SJSA1 (cell line): ENCODE measurements at regions not wholly inside any gene's neighbourhood (a gene's known extent, or its start where the extent isn't known, plus 50 kb on each side); places are given as distances from the start of the nearest gene placed in this dataset.

Experiments
- DNase-seq, 2 experiments: peaks; one replicate each; pipeline ENCODE4 v3.0.0-alpha.2; 2015 to 2020; ENCODE audit warnings: low spot score in 2 of 2, low read depth in 1 of 2
- H3K27ac ChIP-seq: fragments of 250-450 bp; sonication (Bioruptor Pico); 2 replicates; pipeline ENCODE4 v1.5.1; 2020; ENCODE audit warnings: mild to moderate bottlenecking, moderate library complexity
- H3K27me3 ChIP-seq: fragments of 250-450 bp; sonication (Bioruptor Pico); replicated peaks from 2 replicates; pipeline ENCODE4 v1.5.1; 2020; ENCODE audit warnings: mild to moderate bottlenecking, moderate library complexity
- H3K36me3 ChIP-seq: fragments of 250-450 bp; sonication (Bioruptor Pico); 2 replicates; pipeline ENCODE4 v1.5.1; 2020; ENCODE audit warnings: mild to moderate bottlenecking
- H3K4me1 ChIP-seq: fragments of 250-450 bp; sonication (Bioruptor Pico); replicated peaks from 2 replicates; pipeline ENCODE4 v1.6.1; 2021; ENCODE audit warnings: mild to moderate bottlenecking
- H3K4me3 ChIP-seq: fragments of 250-450 bp; sonication (Bioruptor Pico); 2 replicates; pipeline ENCODE4 v1.5.1; 2020; ENCODE audit warnings: mild to moderate bottlenecking
- H3K9me3 ChIP-seq: fragments of 250-450 bp; sonication (Bioruptor Pico); replicated peaks from 2 replicates; pipeline ENCODE4 v1.5.1; 2020; ENCODE audit warnings: mild to moderate bottlenecking

DNA sequence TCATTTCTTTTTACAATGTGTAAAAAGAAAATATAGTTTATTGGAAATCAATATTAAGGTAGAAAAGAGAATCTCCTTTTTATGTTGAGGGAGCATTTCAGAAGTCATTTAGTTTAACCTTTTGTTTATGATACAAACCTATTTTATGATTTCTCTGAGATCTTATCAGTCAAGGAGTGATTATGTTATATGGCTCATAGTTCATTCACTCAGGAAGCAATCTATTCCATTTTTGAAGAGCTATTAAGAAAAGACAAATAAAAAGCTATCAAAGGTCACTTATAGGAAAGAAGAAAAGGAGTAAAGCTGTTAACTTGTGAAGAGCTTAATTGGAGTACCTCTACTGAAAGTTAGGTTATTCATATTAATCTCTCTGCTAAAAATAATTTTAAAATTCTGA is 526.6 kb upstream of the JAG1 start:
- Histone ChIP-seq H3K27me3 (no peaks in the 10 kb centered on the region), H3K4me1 (peaks cover 12% of the 10 kb centered on the region), H3K36me3 (no peaks in the 10 kb centered on the region), H3K4me3 (no peak overlapping the region), H3K27ac (no peak overlapping the region), H3K9me3 (no peaks in the 10 kb centered on the region)
- no peak for DNase-seq

DNA sequence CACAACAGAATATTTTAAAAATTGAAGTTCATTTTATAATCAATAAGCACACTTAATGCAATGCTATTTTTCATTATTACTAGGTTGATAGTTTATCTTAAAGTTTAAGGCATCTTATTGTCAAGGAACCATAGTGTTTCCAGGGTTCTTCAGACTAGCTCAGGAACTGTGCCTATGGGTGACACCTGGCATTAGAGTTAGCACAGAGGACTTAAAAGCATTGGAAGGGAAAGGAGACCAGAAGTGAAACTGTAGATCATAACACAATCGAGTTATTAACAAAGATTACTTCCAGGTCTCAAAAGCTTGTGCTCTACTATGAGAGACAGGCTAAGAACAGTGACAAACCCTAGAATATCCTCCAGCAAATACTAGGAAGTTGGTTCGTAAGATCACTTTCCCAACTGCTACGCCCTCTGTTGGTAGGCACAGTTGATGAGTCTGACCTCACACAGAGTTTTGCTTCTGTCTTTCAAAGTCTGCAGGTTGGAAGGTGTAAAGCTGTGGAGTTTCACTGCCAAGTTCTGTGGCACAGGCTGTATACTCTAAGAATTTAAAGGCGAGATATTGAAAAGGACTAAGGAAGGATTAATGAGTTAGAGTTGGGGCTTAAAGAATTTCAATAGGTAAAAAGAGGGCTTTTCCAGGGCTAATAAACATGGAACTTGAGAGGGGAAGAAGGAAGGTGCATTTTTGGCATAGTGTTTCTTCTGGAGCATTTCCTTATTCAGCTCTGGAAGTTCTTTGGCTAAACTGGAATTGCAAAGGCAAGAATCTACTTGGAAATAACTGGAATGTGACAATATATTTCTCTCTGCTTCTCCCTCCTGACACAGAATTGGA is 531.3 kb upstream of the JAG1 start:
- no peaks in the 10 kb centered on the region for H3K36me3 ChIP-seq
- peak; percentile 56 to 64 for DNase-seq
- no peak overlapping the region for H3K27ac ChIP-seq
- H3K27me3 ChIP-seq: no peaks in the 10 kb centered on the region
- no peaks in the 10 kb centered on the region for H3K9me3 ChIP-seq
- no peak overlapping the region for H3K4me3 ChIP-seq
- H3K4me1 ChIP-seq: peaks cover 28% of the 10 kb centered on the region

DNA sequence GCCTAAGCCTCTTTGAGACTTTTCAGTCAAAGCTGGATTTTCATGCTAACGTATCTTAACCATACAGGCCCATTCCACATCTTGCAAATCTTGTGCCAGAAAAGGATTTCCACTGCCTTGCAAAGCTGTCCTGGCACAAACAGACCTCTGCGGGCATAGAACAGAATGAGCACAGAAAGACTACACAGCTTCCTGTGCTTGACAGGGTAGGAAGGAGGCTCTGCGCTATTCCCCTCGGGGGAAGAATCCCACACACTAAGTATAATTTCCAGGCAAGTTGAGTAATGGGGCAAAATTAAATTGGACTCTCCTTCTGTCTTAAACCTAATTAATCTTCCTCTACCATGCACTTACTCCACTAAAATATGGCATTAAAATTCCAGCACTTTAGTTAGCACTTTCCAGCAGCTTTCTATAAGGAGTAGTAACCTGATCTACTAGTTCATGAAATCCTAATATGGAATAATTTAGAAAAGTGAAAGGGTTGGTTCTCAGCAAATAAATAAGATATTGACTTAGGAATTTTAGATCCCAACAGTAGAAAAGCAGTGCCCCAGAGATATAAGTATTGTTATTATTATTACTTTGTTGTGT is 532.1 kb upstream of the JAG1 start:
- H3K27me3 ChIP-seq: no peaks in the 10 kb centered on the region
- no peak for DNase-seq
- H3K4me1 ChIP-seq: peaks cover 34% of the 10 kb centered on the region
- no peak overlapping the region for H3K27ac ChIP-seq
- no peak overlapping the region for H3K4me3 ChIP-seq
- no peaks in the 10 kb centered on the region for H3K9me3 ChIP-seq
- no peaks in the 10 kb centered on the region for H3K36me3 ChIP-seq

DNA sequence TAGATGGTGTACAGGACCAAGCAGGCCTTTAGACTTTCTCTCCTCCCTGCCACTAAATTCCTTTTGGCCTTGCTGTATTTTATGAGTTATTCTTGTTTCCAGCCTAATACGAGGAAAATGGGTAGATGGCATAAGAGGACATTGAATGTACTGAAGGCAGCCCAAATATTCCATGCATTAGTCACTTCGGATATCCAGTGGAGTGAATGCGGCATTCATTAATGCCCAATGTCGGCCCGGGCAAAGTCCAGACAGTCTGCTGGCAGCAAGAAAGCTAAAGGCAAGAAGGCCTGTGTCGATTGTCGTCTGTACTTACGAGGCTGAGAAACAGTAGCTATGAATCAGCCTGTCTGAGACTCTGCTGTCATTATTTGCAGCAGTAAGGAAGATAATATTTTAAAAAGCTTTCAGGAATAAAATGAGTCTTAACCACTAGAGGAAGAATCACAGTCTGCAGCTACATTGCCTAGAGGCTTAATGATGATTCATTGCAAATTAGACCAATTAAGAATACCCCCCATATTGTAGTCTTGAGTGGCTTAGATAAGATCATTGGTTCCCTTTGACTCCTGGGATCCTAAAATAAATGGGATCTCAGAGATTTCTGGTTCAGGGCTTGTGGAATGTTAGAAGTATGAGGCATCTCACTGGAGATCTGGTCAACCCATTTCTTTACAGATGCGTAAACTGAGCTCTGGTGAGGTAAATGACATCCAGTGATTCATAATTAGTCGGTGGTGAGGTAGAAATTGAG is 534.1 kb upstream of the JAG1 start:
- Histone ChIP-seq H3K9me3 (no peaks in the 10 kb centered on the region), H3K4me3 (no peak overlapping the region), H3K36me3 (no peaks in the 10 kb centered on the region), H3K4me1 (peaks cover 34% of the 10 kb centered on the region), H3K27ac (peak overlapping the region; percentile 6), H3K27me3 (no peaks in the 10 kb centered on the region)
- DNase-seq: peak; percentile 83 to 89

DNA sequence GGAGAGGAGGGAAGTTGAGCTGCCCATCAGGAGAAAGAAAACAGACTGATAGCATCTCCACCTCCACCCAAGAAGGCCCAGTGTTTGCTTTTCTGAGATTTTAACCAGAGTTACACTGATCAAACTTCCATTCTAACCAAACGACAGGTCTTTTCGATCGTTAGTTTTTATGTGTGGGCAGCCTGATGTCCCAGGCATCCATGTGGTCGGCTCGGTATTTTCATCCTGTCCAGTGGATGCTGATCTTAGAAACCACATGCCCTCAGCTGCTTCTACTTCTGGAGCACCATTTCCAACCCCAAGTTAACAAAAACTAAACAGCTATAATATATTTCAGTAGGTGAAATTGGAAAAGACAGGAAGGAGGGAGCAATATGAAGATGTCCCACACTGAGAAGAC is 536.8 kb upstream of the JAG1 start:
- H3K9me3 ChIP-seq: no peaks in the 10 kb centered on the region
- no peak for DNase-seq
- H3K4me1 ChIP-seq: peaks cover 34% of the 10 kb centered on the region
- no peaks in the 10 kb centered on the region for H3K36me3 ChIP-seq
- no peaks in the 10 kb centered on the region for H3K27me3 ChIP-seq
- no peak overlapping the region for H3K4me3 ChIP-seq
- no peak overlapping the region for H3K27ac ChIP-seq

DNA sequence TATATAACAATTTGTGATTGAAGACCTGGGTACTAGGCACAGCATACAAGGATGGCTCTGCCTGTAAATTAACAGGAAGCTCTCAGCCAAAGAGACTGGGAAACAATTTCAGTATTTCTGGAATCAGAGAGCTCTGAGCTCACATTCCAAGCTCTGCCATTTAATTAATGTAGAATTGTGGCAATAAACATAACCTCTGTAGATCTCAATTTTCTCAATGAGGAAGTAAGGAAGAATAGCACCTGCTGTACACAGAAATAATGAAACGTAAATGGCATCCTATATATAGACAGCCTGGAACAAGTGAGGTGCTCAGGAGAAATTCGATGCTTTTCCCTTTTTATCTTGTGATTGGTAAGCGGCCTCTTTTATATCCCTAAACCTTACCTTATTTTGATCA is 538.5 kb upstream of the JAG1 start:
- H3K27ac ChIP-seq: no peak overlapping the region
- no peaks in the 10 kb centered on the region for H3K27me3 ChIP-seq
- H3K9me3 ChIP-seq: no peaks in the 10 kb centered on the region
- H3K4me1 ChIP-seq: peaks cover 44% of the 10 kb centered on the region
- no peak for DNase-seq
- H3K36me3 ChIP-seq: no peaks in the 10 kb centered on the region
- H3K4me3 ChIP-seq: no peak overlapping the region

DNA sequence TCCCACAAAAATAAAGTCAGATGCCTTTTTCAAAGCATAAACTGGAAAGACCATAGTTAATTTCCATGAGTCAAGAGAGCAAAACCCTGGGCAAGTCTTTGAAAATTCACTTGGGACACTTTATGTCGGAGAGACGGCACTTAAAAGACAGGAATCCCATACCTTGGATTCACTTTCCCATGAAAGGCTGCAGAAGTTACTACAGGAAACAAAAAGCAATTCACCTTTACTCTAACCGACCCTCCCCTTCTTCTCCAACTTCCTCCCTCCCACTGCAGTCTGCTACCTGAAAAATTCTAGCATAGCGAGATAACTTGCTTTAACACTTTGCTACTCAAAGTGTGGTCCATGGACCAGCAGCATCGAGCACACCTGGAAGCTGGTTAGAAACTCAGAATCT is 539.1 kb upstream of the JAG1 start:
- Histone ChIP-seq H3K4me3 (no peak overlapping the region), H3K27me3 (no peaks in the 10 kb centered on the region), H3K4me1 (peaks cover 44% of the 10 kb centered on the region), H3K27ac (no peak overlapping the region), H3K9me3 (no peaks in the 10 kb centered on the region), H3K36me3 (no peaks in the 10 kb centered on the region)
- DNase-seq: no peak

DNA sequence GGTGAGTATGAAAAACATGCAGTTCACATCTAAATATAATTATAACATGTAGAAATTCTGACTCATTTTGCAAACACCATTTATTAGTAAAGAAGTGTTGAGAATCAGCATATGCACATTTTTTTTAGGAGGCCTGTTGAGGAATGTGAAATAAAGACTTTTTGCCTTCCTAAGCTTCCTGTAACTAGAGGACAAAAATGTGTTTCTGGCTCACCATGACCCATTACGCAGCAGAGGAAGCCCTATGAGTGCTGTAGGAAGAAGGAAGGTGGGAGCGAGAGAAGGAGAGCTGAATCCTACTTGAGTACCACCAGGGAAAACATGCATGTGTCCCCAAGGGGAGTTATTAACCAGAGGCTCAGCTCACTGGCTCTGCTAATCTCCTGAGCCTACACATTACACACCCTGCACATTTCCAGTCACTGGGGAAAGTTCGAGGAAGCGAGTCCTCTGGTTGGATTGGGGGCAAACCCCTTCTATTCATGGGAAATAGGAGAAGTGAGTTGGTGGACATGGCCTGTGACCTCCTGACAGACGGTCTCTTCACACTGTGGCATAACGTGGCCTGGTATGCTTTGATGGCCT is 540.5 kb upstream of the JAG1 start:
- Histone ChIP-seq H3K9me3 (no peaks in the 10 kb centered on the region), H3K4me3 (no peak overlapping the region), H3K27ac (no peak overlapping the region), H3K27me3 (no peaks in the 10 kb centered on the region), H3K36me3 (no peaks in the 10 kb centered on the region), H3K4me1 (peaks cover 40% of the 10 kb centered on the region)
- no peak for DNase-seq

DNA sequence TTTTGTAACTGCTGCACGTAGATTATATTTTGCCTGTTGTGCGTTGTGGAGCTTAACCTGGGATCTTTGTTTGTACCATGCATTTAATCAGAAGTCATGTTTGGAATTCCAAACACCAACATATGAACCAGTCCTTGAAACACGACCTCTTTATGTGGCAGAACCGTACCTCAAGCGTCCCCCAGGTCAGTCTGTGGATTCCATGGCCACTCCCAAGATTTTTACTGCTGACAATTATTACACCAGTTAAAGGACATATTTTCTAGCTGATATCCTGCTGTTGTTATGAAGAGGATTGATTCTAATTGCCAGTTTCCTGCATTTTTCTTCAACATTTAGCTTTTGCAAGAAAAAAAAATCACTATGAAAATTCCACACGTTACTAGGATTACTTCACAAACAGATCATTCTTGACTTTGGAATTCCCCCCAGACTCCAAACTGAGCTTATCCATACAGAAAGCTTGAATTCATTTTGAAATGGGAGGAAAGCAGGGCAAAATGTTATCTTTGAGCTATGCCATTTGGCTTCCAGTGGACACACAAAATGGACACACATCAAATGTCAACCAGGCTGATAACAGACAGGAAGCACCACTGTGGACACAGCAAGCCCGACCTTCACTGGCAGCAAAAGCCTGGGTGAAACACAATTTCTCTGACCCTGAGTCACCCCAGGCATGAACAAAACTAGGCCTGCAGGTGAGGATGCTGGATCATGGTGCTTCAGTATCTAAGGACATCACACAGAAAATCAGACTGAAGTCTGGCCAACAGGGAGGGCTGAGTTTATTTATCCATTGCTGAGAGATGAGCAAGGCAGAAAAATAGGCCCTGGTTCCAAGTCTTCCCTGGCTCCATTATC is 542.9 kb upstream of the JAG1 start:
- Histone ChIP-seq H3K27me3 (no peaks in the 10 kb centered on the region), H3K4me3 (no peak overlapping the region), H3K36me3 (no peaks in the 10 kb centered on the region), H3K9me3 (no peaks in the 10 kb centered on the region), H3K27ac (peak overlapping the region; percentile 55), H3K4me1 (peaks cover 27% of the 10 kb centered on the region)
- peak in 1 of 2 experiments; percentile 65 for DNase-seq

DNA sequence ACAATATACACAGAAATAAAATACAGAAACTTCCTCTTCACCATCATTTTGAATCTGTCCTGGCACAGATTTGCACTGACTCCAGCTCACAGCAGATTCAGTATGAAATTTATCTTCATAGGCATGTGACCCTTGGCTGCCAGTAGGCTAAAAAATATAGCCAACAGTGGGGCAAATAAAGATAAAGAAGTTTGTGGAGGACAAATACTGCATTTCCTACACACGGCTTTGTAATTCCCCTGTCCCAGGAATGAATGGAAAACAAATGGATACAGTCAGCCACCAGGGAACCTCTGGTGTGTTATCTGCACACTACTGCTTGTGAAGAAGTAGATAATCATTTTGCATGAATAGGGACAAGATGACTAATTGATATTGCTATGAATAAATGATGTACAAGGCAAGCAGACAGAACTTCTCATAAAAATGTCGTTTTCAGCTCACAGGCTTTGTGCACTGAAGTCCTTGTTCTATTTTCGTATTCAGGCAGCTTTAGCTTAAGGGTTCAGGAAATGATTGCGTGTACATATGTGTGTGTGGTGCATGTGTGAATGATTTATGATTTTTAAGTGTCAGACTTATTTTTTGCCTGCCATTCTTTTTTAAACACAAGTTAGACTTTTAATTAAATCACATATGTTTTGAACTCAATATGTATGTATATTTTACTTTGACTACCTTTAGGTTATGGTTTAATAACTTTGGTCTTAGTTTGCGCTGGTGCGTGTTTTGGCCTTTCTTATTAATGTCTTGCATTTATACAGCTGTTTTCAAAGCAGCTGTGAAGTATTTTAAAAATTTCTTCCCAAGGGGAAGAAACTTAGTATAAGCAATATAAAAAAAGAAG is 543.8 kb upstream of the JAG1 start:
- Histone ChIP-seq H3K9me3 (no peaks in the 10 kb centered on the region), H3K4me3 (no peak overlapping the region), H3K36me3 (no peaks in the 10 kb centered on the region), H3K27ac (peak overlapping the region; percentile 55), H3K4me1 (peaks cover 27% of the 10 kb centered on the region), H3K27me3 (no peaks in the 10 kb centered on the region)
- no peak for DNase-seq

DNA sequence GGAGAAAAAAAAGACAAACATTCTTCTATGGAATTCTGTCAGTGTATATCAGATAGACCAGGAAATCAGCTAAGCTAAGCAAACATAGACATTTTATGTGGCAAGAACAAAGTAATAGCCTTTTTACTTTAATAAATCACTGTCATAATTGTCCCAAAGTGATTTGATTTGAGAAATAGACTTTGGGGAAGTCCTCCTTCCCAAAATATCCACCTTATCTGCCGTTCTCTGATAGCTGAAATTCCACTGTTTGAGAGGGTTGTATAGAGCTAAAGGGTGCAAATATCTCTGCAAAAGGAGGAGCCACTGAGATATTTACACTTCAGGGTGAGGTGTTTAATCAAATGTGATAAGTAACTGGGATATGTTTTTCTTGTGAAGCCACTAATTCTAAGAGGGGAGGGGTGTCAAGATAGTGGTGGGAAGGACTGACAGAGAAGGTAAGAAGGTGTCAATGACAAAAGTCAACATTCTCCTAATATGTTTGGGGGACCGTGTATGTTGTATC is 544.4 kb upstream of the JAG1 start:
- DNase-seq: no peak
- Histone ChIP-seq H3K36me3 (no peaks in the 10 kb centered on the region), H3K27me3 (no peaks in the 10 kb centered on the region), H3K4me3 (no peak overlapping the region), H3K27ac (no peak overlapping the region), H3K4me1 (peaks cover 27% of the 10 kb centered on the region), H3K9me3 (no peaks in the 10 kb centered on the region)

DNA sequence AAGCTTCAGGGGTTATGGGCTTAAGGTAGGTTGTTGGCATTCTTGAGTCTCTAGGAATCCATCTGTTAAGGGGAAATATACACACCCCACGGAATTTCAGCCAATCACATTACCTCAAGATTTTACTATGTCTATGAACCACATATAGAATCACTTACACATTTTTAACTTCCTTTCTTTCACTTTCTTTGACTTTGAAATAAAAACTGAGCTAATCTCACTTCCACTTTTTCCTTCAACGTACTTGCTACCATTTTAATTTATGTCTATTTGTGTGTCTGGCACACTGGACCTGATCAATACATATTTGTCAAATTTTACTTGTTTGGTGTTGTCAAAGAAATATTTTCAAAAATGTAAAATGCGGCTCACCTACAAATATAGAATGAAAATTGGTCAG is 545.4 kb upstream of the JAG1 start:
- no peak for DNase-seq
- peaks cover 27% of the 10 kb centered on the region for H3K4me1 ChIP-seq
- H3K4me3 ChIP-seq: no peak overlapping the region
- no peaks in the 10 kb centered on the region for H3K36me3 ChIP-seq
- no peak overlapping the region for H3K27ac ChIP-seq
- no peaks in the 10 kb centered on the region for H3K27me3 ChIP-seq
- H3K9me3 ChIP-seq: no peaks in the 10 kb centered on the region
